ENCODE measurements at regions not wholly inside any gene's neighbourhood (a gene's known extent, or its start where the extent isn't known, plus 50 kb on each side); places are given as distances from the start of the nearest gene placed in this dataset.
"Not testable (repeated sequence)": the region's sequence is repeated elsewhere in the genome, so short reads cannot be mapped to it uniquely, and the experiment has no call there.

GRCh38 chr18:47669815-47670214 lies 260.6 kb downstream of the SMAD2 start:
- DNase-seq, result no peak

GRCh38 chr18:47658498-47658897 lies 272.0 kb downstream of the SMAD2 start:
- no peak for DNase-seq

- no peak for DNase-seq
These were observed 275.5 kb downstream of the SMAD2 start for GRCh38 chr18:47654988-47655387.

- no peak for DNase-seq
These were observed 285.6 kb downstream of the SMAD2 start for GRCh38 chr18:47644896-47645295.

- DNase-seq, result not testable (repeated sequence)
These were observed 292.9 kb downstream of the SMAD2 start for GRCh38 chr18:47637551-47637950.

GRCh38 chr18:47635416-47635815 lies 295.0 kb downstream of the SMAD2 start:
- DNase-seq, result no peak

- no peak for DNase-seq
These were observed 297.4 kb downstream of the SMAD2 start for GRCh38 chr18:47632970-47633635.

GRCh38 chr18:47628893-47629292 lies 301.6 kb downstream of the SMAD2 start:
- DNase-seq, result no peak

- DNase-seq, result no peak
These were observed 302.1 kb downstream of the SMAD2 start for GRCh38 chr18:47628240-47628781.

- no peak for DNase-seq
These were observed 303.4 kb downstream of the SMAD2 start for GRCh38 chr18:47627030-47627429.

GRCh38 chr18:47619771-47620448 lies 310.5 kb downstream of the SMAD2 start:
- no peak for DNase-seq

GRCh38 chr18:47618758-47619157 lies 311.7 kb downstream of the SMAD2 start:
- no peak for DNase-seq

- DNase-seq, result no peak
These were observed 315.4 kb downstream of the SMAD2 start for GRCh38 chr18:47615043-47615442.

GRCh38 chr18:47613929-47614328 lies 316.5 kb downstream of the SMAD2 start:
- no peak for DNase-seq

- DNase-seq, result no peak
These were observed 318.8 kb downstream of the SMAD2 start for GRCh38 chr18:47611649-47612048.

- DNase-seq, result no peak
These were observed 323.9 kb downstream of the SMAD2 start for GRCh38 chr18:47606526-47606925.

GRCh38 chr18:47605093-47605492 lies 325.4 kb downstream of the SMAD2 start:
- no peak for DNase-seq

GRCh38 chr18:47604021-47604420 lies 326.4 kb downstream of the SMAD2 start:
- no peak for DNase-seq

GRCh38 chr18:47603158-47603557 lies 327.3 kb downstream of the SMAD2 start:
- no peak for DNase-seq

- DNase-seq, result no peak
These were observed 328.1 kb downstream of the SMAD2 start for GRCh38 chr18:47602273-47602897.

- DNase-seq, result no peak
These were observed 328.7 kb downstream of the SMAD2 start for GRCh38 chr18:47601581-47602272.

GRCh38 chr18:47595831-47596501 lies 334.5 kb downstream of the SMAD2 start:
- DNase-seq, result peak; percentile 34

- no peak for DNase-seq
These were observed 335.8 kb downstream of the SMAD2 start for GRCh38 chr18:47594621-47595086.

Measured in NK-92 treated with Interleukin-12 subunit alpha and Interleukin-12 subunit beta, amount 100 ng/mL, for 24 hours (cell line).